ENCODE measurements at regions not wholly inside any gene's neighbourhood (a gene's known extent, or its start where the extent isn't known, plus 50 kb on each side); places are given as distances from the start of the nearest gene placed in this dataset.

DNA sequence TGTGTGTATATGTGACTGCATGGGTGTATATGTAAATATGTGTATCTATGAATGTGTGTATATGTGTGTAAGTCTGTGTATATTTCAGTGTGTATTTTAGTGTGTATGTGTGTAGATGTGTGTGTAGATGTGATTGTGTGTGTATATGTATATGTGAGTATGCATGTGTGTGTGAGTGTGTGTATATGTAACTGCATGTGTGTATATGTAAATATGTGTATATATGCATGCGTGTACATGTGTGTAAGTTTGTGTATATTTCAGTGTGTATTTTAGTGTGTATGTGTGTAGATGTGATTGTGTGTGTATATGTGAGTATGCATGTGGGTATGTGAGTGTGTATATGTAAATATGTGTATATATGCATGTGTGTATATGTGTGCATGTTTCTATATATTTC lies 169.9 kb downstream of the MN1 start:
- Histone ChIP-seq H3K9me3 (no peaks in the 10 kb centered on the region), H3K27me3 (peaks cover 6% of the 10 kb centered on the region), H3K4me3 (no peak overlapping the region), H3K27ac (no peak overlapping the region), H3K36me3 (no peaks in the 10 kb centered on the region), H3K4me1 (no peaks in the 10 kb centered on the region)
- ATAC-seq = no peak
- no peak for DNase-seq
- TF ChIP-seq, protein P1, sequence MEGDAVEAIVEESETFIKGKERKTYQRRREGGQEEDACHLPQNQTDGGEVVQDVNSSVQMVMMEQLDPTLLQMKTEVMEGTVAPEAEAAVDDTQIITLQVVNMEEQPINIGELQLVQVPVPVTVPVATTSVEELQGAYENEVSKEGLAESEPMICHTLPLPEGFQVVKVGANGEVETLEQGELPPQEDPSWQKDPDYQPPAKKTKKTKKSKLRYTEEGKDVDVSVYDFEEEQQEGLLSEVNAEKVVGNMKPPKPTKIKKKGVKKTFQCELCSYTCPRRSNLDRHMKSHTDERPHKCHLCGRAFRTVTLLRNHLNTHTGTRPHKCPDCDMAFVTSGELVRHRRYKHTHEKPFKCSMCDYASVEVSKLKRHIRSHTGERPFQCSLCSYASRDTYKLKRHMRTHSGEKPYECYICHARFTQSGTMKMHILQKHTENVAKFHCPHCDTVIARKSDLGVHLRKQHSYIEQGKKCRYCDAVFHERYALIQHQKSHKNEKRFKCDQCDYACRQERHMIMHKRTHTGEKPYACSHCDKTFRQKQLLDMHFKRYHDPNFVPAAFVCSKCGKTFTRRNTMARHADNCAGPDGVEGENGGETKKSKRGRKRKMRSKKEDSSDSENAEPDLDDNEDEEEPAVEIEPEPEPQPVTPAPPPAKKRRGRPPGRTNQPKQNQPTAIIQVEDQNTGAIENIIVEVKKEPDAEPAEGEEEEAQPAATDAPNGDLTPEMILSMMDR (IDR thresholded peaks at IDR 0.05) = no peak
- intact Hi-C loops (cut with DNase I) = no loop called here

DNA sequence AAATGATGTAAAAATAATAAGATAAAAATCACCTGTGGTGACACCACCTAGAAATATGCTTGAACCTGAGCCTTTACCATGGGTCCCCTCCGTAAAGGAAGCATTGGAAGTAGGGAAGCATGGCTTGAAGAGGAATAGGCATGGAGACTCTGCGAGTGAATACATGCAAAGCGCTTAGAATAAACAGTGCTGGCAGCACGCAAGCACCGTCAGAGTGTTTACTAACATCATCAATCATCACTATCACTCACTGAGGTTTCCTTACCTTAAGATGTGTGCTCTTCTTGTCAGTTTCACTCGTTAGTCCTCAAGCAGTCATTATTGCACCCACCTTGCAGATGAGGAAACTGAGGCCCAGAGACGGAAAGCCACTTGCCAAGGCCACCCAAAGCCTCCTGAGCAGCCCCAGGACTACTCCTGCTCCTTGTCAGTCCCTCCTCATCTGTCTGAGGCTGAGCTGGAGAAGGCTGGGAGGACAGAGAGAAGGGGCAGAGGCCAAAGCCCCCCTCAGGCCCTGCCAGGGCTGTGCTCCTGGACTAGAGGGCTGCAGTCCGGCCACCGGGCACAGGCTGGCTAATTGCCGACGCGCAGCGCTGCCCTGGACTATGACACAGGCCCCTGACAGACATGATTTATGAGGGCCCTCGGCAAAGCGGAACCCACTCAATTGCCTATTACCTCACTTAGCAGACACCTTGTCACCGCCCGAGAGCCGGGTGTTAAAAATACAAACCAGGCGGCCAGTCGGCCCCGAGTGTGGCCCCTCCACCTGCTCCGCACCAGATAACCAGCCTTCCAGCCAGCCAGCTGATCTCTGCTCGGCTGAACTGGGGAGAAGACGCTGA lies 168.9 kb downstream of the MN1 start:
- DNase-seq (no peak), ATAC-seq (no peak)
- Histone ChIP-seq H3K9me3 (no peaks in the 10 kb centered on the region), H3K36me3 (no peaks in the 10 kb centered on the region), H3K27ac (no peak overlapping the region), H3K27me3 (peaks cover 6% of the 10 kb centered on the region), H3K4me3 (no peak overlapping the region), H3K4me1 (no peaks in the 10 kb centered on the region)
- TF ChIP-seq, protein P1 (IDR thresholded peaks at IDR 0.05) = no peak
- intact Hi-C loops (cut with DNase I) = no loop called here

DNA sequence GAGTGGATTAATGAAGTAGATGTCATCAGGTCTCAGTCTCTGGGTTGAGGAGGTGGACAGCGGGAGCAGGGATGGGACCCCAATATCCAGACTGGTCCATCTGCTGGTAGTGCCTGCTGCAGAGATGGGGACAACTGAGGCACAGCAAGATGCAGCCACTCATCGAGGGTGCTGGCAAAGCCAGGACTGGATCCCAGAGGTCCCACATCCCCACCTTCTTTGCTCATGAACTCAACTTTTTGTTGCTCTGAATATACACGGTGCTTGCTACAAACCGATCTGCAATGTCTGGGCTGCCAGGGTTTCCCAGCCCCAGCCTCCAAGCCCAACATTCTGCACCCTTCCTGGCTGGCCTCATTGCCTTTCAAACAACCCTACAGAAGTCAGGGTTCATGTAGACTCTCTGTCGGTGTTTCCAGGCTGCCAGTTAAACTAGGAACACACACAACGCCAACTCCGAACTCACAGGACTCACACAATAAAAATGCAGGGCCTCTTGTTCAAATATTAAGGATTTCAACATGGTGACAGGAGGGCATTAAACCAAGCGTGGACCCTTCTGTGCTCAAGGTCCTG lies 168.2 kb downstream of the MN1 start:
- DNase-seq (no peak), ATAC-seq (no peak)
- Histone ChIP-seq H3K4me3 (no peak overlapping the region), H3K4me1 (no peaks in the 10 kb centered on the region), H3K27ac (no peak overlapping the region), H3K9me3 (no peaks in the 10 kb centered on the region), H3K27me3 (peaks cover 6% of the 10 kb centered on the region), H3K36me3 (no peaks in the 10 kb centered on the region)
- TF ChIP-seq, protein P1 (IDR thresholded peaks at IDR 0.05) = no peak
- intact Hi-C loops (cut with DNase I) = no loop called here

DNA sequence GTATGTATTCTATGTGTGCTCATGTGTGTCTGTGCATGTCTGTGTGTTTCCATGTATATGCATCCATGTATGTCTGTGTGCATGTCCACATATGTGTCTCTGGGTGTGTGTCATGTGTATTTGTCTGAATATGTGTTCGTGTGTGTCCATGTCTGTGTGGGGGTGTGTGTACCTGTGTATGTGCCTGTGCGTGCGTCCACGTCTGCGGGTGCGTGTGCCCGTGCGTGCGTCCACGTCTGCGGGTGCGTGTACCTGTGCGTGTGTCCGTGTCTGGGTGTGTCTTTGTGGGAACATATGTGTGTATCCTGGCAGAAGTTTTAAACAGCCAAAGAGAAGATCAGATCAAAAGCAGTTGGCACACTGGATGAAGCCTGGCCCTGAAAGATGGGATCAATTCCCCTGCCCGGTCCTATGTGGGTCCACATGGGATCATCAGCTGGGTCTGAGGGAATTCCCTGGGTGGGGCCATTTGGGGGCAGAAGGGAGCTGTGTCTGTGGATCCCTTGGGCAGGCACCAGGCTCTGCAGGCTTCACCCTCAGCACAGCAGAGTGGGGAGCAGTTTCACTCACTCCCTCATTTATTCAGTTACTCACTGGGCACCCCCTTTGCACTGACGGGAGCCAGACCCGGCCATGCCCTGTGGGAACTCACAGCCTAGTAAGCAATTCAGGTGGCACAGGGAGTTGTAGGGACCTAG lies 167.4 kb downstream of the MN1 start:
- H3K4me1 ChIP-seq = no peaks in the 10 kb centered on the region
- H3K4me3 ChIP-seq = no peak overlapping the region
- DNase-seq = no peak
- TF ChIP-seq, protein P1 (IDR thresholded peaks at IDR 0.05) = no peak
- intact Hi-C loops (cut with DNase I) = no loop called here
- no peaks in the 10 kb centered on the region for H3K9me3 ChIP-seq
- H3K27me3 ChIP-seq = peaks cover 6% of the 10 kb centered on the region
- ATAC-seq = no peak
- no peaks in the 10 kb centered on the region for H3K36me3 ChIP-seq
- H3K27ac ChIP-seq = no peak overlapping the region

DNA sequence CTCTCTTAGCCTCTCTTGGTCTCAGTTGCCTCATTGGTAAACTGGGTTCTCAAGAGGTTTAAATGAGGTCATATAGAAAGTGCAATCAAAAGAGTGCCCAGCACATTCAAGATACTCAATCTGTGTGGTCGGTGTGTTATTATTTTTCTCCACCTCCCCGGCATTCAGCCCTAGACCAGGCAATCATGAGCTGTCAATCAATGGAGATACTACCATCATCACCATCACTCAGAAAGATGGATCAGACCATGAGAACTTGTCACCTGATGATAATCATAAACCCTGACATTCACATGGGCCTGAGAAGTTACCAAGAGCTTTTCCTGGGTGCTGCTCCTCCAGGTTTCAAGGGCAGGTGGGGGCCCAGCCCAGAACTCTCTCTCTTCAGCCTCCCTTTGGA lies 166.1 kb downstream of the MN1 start:
- H3K27me3 ChIP-seq = peaks cover 6% of the 10 kb centered on the region
- H3K27ac ChIP-seq = no peak overlapping the region
- intact Hi-C loops (cut with DNase I) = no loop called here
- no peaks in the 10 kb centered on the region for H3K36me3 ChIP-seq
- no peaks in the 10 kb centered on the region for H3K4me1 ChIP-seq
- no peaks in the 10 kb centered on the region for H3K9me3 ChIP-seq
- no peak for DNase-seq
- TF ChIP-seq, protein P1 (IDR thresholded peaks at IDR 0.05) = no peak
- no peak overlapping the region for H3K4me3 ChIP-seq
- no peak for ATAC-seq
